ENCODE measurements at regions not wholly inside any gene's neighbourhood (a gene's known extent, or its start where the extent isn't known, plus 50 kb on each side); places are given as distances from the start of the nearest gene placed in this dataset.

- intact Hi-C loops (cut with DNase I): no loop called here
- H3K4me3 ChIP-seq (replicated peaks in 1 of 3): no peak overlapping the region
- WGBS, 2 donors: 0 to 70% methylated on average over 1 of the region's 1 CpG
Measured at GRCh38 chr5:126104951-126105350, 318.3 kb upstream of the GRAMD2B start.

GRCh38 chr5:126106029-126106428, 317.2 kb upstream of the GRAMD2B start:
- intact Hi-C loops (cut with DNase I): no loop called here
- Histone ChIP-seq H3K27ac (no peak overlapping the region), H3K4me1 (no peaks in the 10 kb centered on the region), H3K36me3 (no peaks in the 10 kb centered on the region), H3K4me3 (replicated peaks in 1 of 3) (no peak overlapping the region), H3K9me3 (no peaks in the 10 kb centered on the region), H3K27me3 (no peaks in the 10 kb centered on the region)
- TF ChIP-seq POLR2A (IDR thresholded peaks at IDR 0.05) (no peak), CTCF (IDR thresholded peaks at IDR 0.05) (no peak)
- 87 to 88% methylated on average over 3 of the region's 3 CpGs for WGBS, 2 donors
- no peak for DNase-seq

More at GRCh38 chr5:126104951-126105350, 318.3 kb upstream of the GRAMD2B start:
- no peaks in the 10 kb centered on the region for H3K36me3 ChIP-seq
- no peaks in the 10 kb centered on the region for H3K27me3 ChIP-seq
- H3K9me3 ChIP-seq: no peaks in the 10 kb centered on the region
- DNase-seq: no peak
- no peak overlapping the region for H3K27ac ChIP-seq
- no peak for TF ChIP-seq POLR2A (IDR thresholded peaks at IDR 0.05)
- TF ChIP-seq CTCF (IDR thresholded peaks at IDR 0.05): no peak
- no peaks in the 10 kb centered on the region for H3K4me1 ChIP-seq

GRCh38 chr5:126107381-126107780, 315.8 kb upstream of the GRAMD2B start:
- Histone ChIP-seq H3K36me3 (no peaks in the 10 kb centered on the region), H3K4me1 (no peaks in the 10 kb centered on the region), H3K27ac (no peak overlapping the region), H3K27me3 (no peaks in the 10 kb centered on the region), H3K4me3 (replicated peaks in 1 of 3) (no peak overlapping the region), H3K9me3 (no peaks in the 10 kb centered on the region)
- intact Hi-C loops (cut with DNase I): no loop called here
- TF ChIP-seq CTCF (IDR thresholded peaks at IDR 0.05) (no peak), POLR2A (IDR thresholded peaks at IDR 0.05) (no peak)
- 91 to 94% methylated on average over 2 of the region's 2 CpGs for WGBS, 2 donors
- no peak for DNase-seq

GRCh38 chr5:126108470-126108869, 314.7 kb upstream of the GRAMD2B start:
- Histone ChIP-seq H3K36me3 (no peaks in the 10 kb centered on the region), H3K27ac (no peak overlapping the region), H3K27me3 (no peaks in the 10 kb centered on the region), H3K9me3 (no peaks in the 10 kb centered on the region), H3K4me3 (replicated peaks in 1 of 3) (no peak overlapping the region), H3K4me1 (no peaks in the 10 kb centered on the region)
- 76 to 78% methylated on average over 5 of the region's 5 CpGs for WGBS, 2 donors
- intact Hi-C loops (cut with DNase I): no loop called here
- no peak for TF ChIP-seq POLR2A (IDR thresholded peaks at IDR 0.05)
- no peak for TF ChIP-seq CTCF (IDR thresholded peaks at IDR 0.05)
- DNase-seq: no peak

- WGBS, 2 donors: 77 to 82% methylated on average over 2 of the region's 2 CpGs
- no peak for DNase-seq
- Histone ChIP-seq H3K27me3 (no peaks in the 10 kb centered on the region), H3K36me3 (no peaks in the 10 kb centered on the region), H3K4me3 (replicated peaks in 1 of 3) (no peak overlapping the region), H3K4me1 (no peaks in the 10 kb centered on the region), H3K9me3 (no peaks in the 10 kb centered on the region), H3K27ac (no peak overlapping the region)
- TF ChIP-seq POLR2A (IDR thresholded peaks at IDR 0.05) (no peak), CTCF (IDR thresholded peaks at IDR 0.05) (no peak)
- intact Hi-C loops (cut with DNase I): no loop called here
Measured at GRCh38 chr5:126115059-126115629, 308.1 kb upstream of the GRAMD2B start.
